Type B pancreatic cell (in vitro differentiated cells): ENCODE measurements at regions not wholly inside any gene's neighbourhood (a gene's known extent, or its start where the extent isn't known, plus 50 kb on each side); places are given as distances from the start of the nearest gene placed in this dataset.

Experiments used
- DNase-seq: peaks from one replicate; pipeline ENCODE4 v3.0.0; 2021; ENCODE audit warnings: mixed read lengths; ENCODE audit not compliant: unreplicated experiment; ENCODE audit errors: extremely low spot score
- H3K27ac Mint-ChIP-seq: 2 replicates; pipeline ENCODE4 v1.8.0; 2021; ENCODE audit warnings: mild to moderate bottlenecking, mixed read lengths
- H3K27me3 Mint-ChIP-seq: 2 replicates; pipeline ENCODE4 v1.8.0; 2021; ENCODE audit warnings: mixed read lengths
- H3K36me3 Mint-ChIP-seq: 2 replicates; pipeline ENCODE4 v1.8.0; 2021; ENCODE audit warnings: mixed read lengths
- H3K4me1 Mint-ChIP-seq: one replicate; pipeline ENCODE4 v1.8.0; 2021; ENCODE audit warnings: mixed read lengths; ENCODE audit not compliant: unreplicated experiment
- H3K4me3 Mint-ChIP-seq: 2 replicates; pipeline ENCODE4 v1.8.0; 2021; ENCODE audit warnings: mild to moderate bottlenecking, mixed read lengths
- H3K9me3 Mint-ChIP-seq: 2 replicates; pipeline ENCODE4 v1.8.0; 2021; ENCODE audit warnings: mixed read lengths
- TF ChIP-seq, protein P1 (sequence below): fragments of 200-600 bp; sonication (generic); conservative IDR thresholded peaks from 2 replicates; pipeline ENCODE4 v1.5.0; 2021; ENCODE audit warnings: antibody characterized with exemption, mild to moderate bottlenecking

DNA sequence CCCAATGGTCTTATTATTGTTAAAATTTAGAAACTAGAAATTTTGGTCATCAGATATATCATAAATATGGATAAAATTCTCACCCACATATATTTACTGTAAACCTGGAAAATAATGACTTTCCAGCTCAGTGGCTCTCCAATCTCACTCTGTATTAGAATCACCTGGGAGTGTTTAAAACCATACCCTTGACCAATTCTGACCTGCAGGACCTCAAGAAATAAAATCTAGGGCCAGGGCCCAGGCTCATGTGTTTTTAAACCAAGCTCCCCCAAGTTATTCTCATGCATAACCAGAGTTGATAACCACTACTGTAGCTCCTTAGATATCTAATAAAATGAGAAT is 372.1 kb downstream of the SHQ1 start:
- no peak overlapping the region for H3K4me3 Mint-ChIP-seq
- TF ChIP-seq, protein P1, sequence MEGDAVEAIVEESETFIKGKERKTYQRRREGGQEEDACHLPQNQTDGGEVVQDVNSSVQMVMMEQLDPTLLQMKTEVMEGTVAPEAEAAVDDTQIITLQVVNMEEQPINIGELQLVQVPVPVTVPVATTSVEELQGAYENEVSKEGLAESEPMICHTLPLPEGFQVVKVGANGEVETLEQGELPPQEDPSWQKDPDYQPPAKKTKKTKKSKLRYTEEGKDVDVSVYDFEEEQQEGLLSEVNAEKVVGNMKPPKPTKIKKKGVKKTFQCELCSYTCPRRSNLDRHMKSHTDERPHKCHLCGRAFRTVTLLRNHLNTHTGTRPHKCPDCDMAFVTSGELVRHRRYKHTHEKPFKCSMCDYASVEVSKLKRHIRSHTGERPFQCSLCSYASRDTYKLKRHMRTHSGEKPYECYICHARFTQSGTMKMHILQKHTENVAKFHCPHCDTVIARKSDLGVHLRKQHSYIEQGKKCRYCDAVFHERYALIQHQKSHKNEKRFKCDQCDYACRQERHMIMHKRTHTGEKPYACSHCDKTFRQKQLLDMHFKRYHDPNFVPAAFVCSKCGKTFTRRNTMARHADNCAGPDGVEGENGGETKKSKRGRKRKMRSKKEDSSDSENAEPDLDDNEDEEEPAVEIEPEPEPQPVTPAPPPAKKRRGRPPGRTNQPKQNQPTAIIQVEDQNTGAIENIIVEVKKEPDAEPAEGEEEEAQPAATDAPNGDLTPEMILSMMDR, result no peak
- H3K9me3 Mint-ChIP-seq, result no peaks in the 10 kb centered on the region
- no peak for DNase-seq
- no peak overlapping the region for H3K27ac Mint-ChIP-seq
- H3K27me3 Mint-ChIP-seq, result no peaks in the 10 kb centered on the region
- no peaks in the 10 kb centered on the region for H3K36me3 Mint-ChIP-seq
- peaks cover 10% of the 10 kb centered on the region for H3K4me1 Mint-ChIP-seq

GRCh38 chr3:72475258-72476138 is 372.7 kb downstream of the SHQ1 start:
- TF ChIP-seq, protein P1, result no peak
- Mint-ChIP-seq H3K27ac (no peak overlapping the region), H3K4me1 (peaks cover 10% of the 10 kb centered on the region), H3K36me3 (no peaks in the 10 kb centered on the region), H3K9me3 (no peaks in the 10 kb centered on the region), H3K27me3 (no peaks in the 10 kb centered on the region), H3K4me3 (no peak overlapping the region)
- no peak for DNase-seq

DNA sequence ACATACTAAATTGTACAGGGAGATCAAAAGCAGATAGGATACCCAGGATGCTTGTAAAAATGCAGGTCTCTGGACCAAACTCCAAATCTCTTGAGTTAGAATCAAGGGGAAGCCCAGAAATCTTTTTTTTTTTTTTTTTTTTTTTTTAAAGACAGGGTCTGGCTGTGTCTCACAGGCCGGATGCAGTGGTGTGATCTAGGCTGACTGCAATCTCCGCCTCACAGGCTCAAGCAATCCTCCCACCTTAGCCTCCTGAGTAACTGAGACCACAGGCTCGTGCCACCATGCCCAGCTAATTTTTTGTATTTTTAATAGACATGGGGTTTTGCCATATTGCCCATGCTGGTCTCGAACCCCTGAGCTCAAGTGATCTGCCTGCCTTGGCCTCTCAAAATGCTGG is 373.5 kb downstream of the SHQ1 start:
- Mint-ChIP-seq H3K36me3 (no peaks in the 10 kb centered on the region), H3K27me3 (no peaks in the 10 kb centered on the region), H3K27ac (no peak overlapping the region), H3K4me1 (peaks cover 10% of the 10 kb centered on the region), H3K9me3 (no peaks in the 10 kb centered on the region), H3K4me3 (no peak overlapping the region)
- no peak for DNase-seq
- TF ChIP-seq, protein P1, result no peak

- DNase-seq, result no peak
- no peaks in the 10 kb centered on the region for H3K36me3 Mint-ChIP-seq
- H3K4me1 Mint-ChIP-seq, result no peaks in the 10 kb centered on the region
Observed at GRCh38 chr3:72473156-72473555, 375.1 kb downstream of the SHQ1 start.

GRCh38 chr3:72470904-72471417 is 377.3 kb downstream of the SHQ1 start:
- Mint-ChIP-seq H3K4me1 (no peaks in the 10 kb centered on the region), H3K27me3 (peaks cover 5% of the 10 kb centered on the region), H3K36me3 (no peaks in the 10 kb centered on the region), H3K9me3 (no peaks in the 10 kb centered on the region), H3K4me3 (no peak overlapping the region), H3K27ac (no peak overlapping the region)
- TF ChIP-seq, protein P1, result no peak
- no peak for DNase-seq

More at GRCh38 chr3:72473156-72473555, 375.1 kb downstream of the SHQ1 start:
- Mint-ChIP-seq H3K9me3 (no peaks in the 10 kb centered on the region), H3K27ac (no peak overlapping the region), H3K4me3 (no peak overlapping the region), H3K27me3 (no peaks in the 10 kb centered on the region)
- TF ChIP-seq, protein P1, result no peak
